HG03064 (cell line): ENCODE measurements at regions not wholly inside any gene's neighbourhood (a gene's known extent, or its start where the extent isn't known, plus 50 kb on each side); places are given as distances from the start of the nearest gene placed in this dataset.
"Not testable (repeated sequence)": the region's sequence is repeated elsewhere in the genome, so short reads cannot be mapped to it uniquely, and the experiment has no call there.

Source experiments
- ATAC-seq: cut with Tn5 transposase; IDR thresholded peaks from one replicate; pipeline ENCODE4 v1.9.1; 2021; ENCODE audit warnings: low read depth; ENCODE audit not compliant: unreplicated experiment

GRCh38 chr4:108416831-108417230, 203.5 kb upstream of the RPL34 start:
- no peak for ATAC-seq

- no peak for ATAC-seq
Observed at GRCh38 chr4:108415389-108415788, 205.0 kb upstream of the RPL34 start.

DNA sequence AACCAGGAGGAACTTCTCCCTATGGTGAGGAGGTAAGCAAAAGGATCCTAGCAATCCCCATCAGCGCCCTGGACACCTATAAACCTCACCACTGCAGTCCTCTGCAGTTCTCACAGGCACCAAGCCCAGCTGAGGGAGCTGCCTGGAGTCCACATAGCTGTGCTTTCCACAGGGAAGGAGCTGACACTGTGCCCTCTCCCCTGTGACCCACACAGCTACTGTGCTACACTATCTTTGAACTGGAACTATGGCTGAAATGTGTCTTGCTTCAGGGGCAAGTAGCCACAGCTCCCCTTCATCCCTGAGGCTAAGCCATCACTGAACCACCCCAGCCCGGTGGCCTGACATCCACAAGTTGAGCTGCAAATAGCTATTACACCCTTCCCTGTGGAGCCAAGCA, 208.5 kb upstream of the RPL34 start:
- ATAC-seq: no peak

GRCh38 chr4:108409691-108410090, 210.7 kb upstream of the RPL34 start:
- ATAC-seq: not testable (repeated sequence)

DNA sequence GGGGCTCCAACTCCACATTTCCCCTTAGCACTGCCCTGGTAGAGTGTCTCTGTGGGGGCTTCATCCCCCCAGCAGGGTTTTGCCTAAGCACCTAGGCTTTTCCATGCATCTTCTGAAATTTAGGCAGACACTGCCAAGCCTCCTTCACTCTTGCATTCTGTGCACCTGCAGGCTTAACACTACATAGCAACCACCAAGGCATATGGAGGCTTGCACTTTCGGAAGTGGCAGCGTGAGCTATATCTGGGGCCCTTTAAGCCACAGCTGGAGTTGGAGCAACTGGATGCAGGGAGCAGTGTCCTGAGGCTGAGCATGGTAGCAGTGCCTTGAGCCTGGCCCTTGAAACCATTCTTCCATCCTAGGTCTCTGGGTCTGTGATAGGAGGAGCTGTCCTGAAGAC, 214.8 kb upstream of the RPL34 start:
- no peak for ATAC-seq

DNA sequence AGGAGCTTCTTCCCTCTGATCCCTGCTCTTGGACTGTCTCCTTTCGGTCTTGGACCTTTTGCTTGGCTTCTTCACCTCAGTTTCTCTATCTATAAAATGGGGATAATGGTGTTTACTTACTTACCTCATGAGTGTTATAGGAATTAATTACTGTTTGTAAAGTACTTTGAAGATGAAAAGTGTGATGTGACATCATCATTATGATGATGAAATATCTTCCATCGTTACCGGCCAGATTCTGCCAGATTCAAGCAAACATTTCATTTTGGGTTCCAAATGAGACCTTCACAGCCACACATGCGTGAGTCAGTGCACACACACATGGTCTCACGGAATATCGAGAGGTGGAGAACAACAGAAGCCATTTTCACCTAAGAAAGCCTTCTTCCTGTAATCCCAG, 220.1 kb upstream of the RPL34 start:
- no peak for ATAC-seq

GRCh38 chr4:108399610-108400265, 220.6 kb upstream of the RPL34 start:
- ATAC-seq: no peak

- no peak for ATAC-seq
Observed at GRCh38 chr4:108398836-108399235, 221.5 kb upstream of the RPL34 start.

- no peak for ATAC-seq
Observed at GRCh38 chr4:108398316-108398715, 222.1 kb upstream of the RPL34 start.

DNA sequence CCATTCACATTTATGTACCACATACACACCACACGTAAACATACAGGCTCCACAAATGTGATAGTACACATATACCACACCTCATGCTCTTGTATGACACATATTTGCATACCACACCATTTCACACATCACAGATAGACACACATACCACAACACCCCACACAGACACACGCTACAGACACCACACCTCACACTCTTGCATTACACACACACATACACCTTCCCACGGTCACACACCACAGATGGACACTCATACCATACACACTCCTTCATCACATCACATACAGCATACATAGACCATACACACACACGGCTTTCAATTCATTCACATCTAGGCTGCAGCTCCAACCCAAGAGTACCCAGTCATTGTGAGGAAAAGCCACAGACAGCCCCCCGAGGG, 222.5 kb upstream of the RPL34 start:
- ATAC-seq: no peak

DNA sequence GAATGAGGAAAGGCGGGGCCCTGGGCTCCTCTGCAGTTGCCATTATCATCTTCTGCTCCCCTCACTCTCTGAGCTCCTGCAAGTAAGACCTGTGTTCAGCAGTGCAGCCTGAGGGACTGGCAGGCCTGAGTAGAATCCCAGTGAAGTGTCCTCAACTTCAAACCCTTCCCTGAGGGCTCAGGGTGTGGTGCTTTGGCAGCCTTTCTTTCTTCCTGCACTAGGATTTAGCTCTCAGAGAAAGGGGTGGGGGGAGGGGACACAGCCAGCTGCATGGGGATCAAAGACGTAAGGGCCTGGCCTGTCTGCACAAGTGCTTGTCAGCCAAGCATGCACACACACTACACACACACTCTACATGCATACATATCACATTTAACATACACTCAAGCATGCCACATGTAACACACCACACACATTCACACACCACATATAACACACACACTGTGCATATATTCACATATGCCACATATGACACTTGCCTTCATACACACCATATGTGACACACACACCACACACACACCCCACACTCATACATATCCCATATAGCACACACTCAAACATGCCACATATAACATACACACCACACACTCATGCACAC, 223.4 kb upstream of the RPL34 start:
- no peak for ATAC-seq

DNA sequence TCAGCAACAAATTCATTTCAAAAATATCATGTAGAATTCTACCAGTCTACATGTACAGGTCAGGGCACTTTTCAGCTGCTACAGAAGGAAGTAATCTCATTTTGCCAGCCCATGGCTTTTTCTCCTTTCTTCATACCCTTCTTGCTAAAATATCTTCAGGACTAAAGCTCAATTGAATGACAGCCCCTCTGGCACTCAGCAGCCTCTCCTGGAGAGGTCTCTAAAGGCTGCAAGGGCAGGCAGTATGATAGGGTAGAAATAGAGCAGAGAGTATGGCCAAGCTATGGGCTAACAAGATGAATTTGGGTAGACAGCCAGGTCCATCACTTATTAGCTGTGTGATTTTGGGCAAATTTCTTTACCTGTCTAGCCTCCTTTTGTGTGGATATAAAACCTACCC, 224.6 kb upstream of the RPL34 start:
- ATAC-seq: no peak

DNA sequence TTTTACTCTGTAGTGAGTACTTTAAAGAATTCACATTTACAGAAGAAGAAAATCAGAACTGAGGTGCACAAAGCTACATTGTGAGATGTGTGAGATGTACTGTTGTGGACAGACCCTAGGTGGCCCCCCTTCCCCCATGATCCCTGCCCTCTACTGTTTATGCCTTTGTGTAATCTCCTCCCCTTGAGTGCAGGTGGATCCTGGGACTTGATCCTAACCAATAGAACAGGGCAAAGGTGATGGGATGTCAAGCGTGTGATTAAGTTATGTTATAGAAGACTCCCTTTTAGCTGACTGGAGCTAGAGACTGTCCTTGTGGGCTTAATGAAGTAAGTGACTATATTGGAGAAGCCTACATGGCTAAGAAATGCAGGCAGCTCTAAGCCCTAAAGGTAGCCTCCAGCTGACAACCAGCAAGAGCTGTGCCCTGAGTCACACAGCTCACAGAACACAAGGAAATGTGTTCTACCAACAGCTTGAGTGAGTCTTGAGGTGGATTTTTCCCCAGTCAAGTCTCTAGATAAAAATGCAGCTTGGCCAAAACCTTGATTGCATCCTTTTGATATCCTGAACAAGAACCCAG, 225.2 kb upstream of the LEF1 start:
- no peak for ATAC-seq

DNA sequence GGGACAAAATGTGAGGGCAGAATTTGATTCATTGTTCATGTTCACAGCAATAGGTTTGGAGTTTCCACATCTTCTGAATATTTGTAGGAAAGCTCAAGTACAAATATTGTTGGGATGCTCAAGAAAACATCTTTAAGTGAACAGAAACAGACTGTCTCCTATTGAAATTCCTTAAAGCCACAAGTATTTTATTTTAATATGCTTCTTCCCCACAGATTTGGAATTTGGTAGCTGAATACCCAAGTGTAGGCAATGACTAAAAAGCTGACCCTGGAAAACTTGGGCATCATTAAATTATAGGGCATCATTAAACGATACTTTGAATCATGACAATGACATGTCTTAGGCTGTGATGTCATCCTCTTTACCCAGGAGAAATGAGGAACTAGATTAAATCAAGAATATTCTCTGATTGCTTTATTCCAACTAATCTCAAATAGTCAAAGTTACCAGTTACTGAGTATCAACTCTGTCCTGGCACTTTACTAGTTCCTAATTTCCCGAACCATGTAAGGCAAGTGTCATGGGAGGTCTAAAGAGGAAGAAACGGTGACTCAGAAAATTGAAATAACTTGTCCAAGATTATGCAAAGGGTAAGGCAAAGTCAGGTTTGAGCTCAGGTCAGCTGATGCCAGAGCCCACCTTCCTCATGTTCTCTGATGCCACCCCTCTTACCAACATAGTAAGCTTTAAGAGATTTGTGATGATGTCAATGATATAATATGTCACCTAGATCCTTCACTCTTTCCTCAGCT, 223.1 kb upstream of the LEF1 start:
- no peak for ATAC-seq

DNA sequence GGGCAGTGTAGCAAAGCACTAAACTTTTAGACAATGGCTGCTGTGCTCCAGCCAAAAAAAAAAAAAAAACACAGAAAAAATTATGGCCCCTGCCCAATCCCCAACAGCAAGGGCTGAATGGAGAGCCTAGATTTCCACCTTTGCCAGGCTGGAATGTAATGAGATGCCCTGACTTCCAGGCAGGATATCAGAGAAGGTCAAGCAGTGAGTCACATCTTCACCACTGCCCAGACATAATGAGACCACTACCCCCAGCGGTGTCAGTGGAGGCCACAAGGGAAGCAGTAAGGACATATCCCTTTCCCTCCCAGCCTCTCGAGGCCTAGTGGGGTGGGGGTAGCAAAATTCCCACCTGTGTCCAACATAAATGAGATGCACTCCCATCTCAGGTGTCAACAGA, 216.3 kb upstream of the LEF1 start:
- no peak for ATAC-seq

- no peak for ATAC-seq
Observed at GRCh38 chr4:108384544-108384943, 215.8 kb upstream of the LEF1 start.

GRCh38 chr4:108383157-108383556, 214.4 kb upstream of the LEF1 start:
- ATAC-seq: no peak

GRCh38 chr4:108382751-108383150, 214.0 kb upstream of the LEF1 start:
- ATAC-seq: no peak

- ATAC-seq: no peak
Observed at GRCh38 chr4:108378164-108378563, 209.4 kb upstream of the LEF1 start.

DNA sequence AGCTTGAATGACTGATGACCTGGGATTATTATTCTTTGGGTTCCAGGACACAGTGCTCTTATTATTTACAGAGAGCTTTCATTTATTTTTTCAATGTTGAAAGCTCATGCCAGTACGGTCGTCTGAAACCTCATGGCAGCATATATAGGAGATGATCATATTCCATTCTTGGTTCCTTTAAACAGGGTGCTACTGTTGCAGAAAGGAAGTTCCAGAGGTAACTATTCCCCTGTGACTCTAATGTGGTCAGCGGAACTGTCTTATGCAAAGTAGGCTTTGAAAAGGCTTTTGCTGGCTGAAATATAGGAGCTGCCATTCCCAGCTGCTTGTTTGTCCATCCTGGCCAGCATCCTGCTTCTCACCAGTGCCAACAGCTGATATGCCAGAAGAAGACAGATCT, 208.3 kb upstream of the LEF1 start:
- no peak for ATAC-seq

- ATAC-seq: no peak
Observed at GRCh38 chr4:108375434-108375833, 206.7 kb upstream of the LEF1 start.

DNA sequence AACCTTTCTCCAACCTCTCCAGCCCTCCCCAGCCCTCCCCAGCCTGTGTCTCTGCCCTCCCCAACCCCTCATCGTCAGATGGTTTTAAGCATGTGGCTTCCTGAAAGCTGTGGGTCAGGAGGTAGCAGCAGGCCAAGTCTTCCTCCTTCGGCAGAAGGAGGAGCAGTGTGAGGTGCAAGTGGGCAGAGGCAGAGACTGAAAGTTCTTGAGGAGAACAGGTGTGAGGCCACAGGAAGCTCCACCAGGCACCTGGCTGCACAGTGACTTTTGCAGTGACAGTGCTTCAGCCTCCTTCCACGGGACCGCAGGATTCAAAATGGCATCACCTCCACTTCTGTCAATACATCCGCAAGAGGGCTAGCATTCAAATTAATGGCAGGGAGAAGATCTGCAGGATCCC, 203.9 kb upstream of the LEF1 start:
- ATAC-seq: no peak
